ENCODE measurements at regions not wholly inside any gene's neighbourhood (a gene's known extent, or its start where the extent isn't known, plus 50 kb on each side); places are given as distances from the start of the nearest gene placed in this dataset.

GRCh38 chr17:73829676-73830280, 185.5 kb upstream of the SDK2 start:
- Histone ChIP-seq H3K9me2 (ENCODE audit: insufficient read depth) (no peaks in the 10 kb centered on the region), H3K4me1 (ENCODE audit: control insufficient read depth in 1 of 2, insufficient read depth in 2 of 2, low read length in 2 of 2) (no peaks in the 10 kb centered on the region), H3K36me3 (ENCODE audit: control insufficient read depth in 1 of 2, insufficient read depth in 2 of 2, low read length in 2 of 2) (no peaks in the 10 kb centered on the region), H3K9ac (ENCODE audit: low read length) (no peak overlapping the region), H3K27me3 (ENCODE audit: insufficient read depth, low read length) (peaks cover 19% of the 10 kb centered on the region), H2AFZ (ENCODE audit: low read depth, low read length, poor library complexity, severe bottlenecking) (no peak overlapping the region), H3K4me3 (replicated peaks in 1 of 2; ENCODE audit: low read depth in 1 of 2, low read length in 2 of 2) (no peak overlapping the region), H3K27ac (ENCODE audit: low read depth, low read length) (no peak overlapping the region), H3K4me2 (ENCODE audit: low read length) (no peak overlapping the region), H3K9me3 (ENCODE audit: control insufficient read depth in 1 of 2, insufficient read depth in 1 of 2, low read depth in 1 of 2, low read length in 2 of 2) (no peaks in the 10 kb centered on the region), H4K20me1 (ENCODE audit: insufficient read depth) (no peaks in the 10 kb centered on the region), H3K79me2 (ENCODE audit: insufficient read depth, low read length) (no peaks in the 10 kb centered on the region)
- intact Hi-C loops (cut with micrococcal nuclease): no loop called here
- BruUV-seq (replicated peaks): no TSS peak
- no peak for DNase-seq (ENCODE audit: low read depth, low spot score)
- ChIA-PET CTCF (no interaction called here), RAD21 (ENCODE audit: low non-redundant PET in 1 of 2, low total read pairs in 2 of 2, uncharacterized antibody in 2 of 2, unreplicated experiment in 2 of 2) (no interaction called here), POLR2A (no interaction called here)
- no peak for ATAC-seq
- TF ChIP-seq EZH2phosphoT487 (IDR thresholded peaks at IDR 0.05; ENCODE audit: borderline replicate concordance): no peak
- no peak for TF ChIP-seq ZFX (IDR thresholded peaks at IDR 0.05)
- no peak for TF ChIP-seq CTCF (IDR thresholded peaks at IDR 0.05 in 2 of 3, conservative IDR thresholded peaks at IDR 0.05 in 1 of 3; ENCODE audit: borderline replicate concordance in 1 of 3, insufficient read depth in 1 of 3, low read depth in 2 of 3, low read length in 2 of 3)
- TF ChIP-seq JUND (IDR thresholded peaks at IDR 0.05): no peak
- no peak for TF ChIP-seq SIN3A (IDR thresholded peaks at IDR 0.05; ENCODE audit: low read depth)

GRCh38 chr17:73831699-73832098, 187.5 kb upstream of the SDK2 start:
- ChIA-PET RAD21 (ENCODE audit: low non-redundant PET in 1 of 2, low total read pairs in 2 of 2, uncharacterized antibody in 2 of 2, unreplicated experiment in 2 of 2) (no interaction called here), CTCF (no interaction called here), POLR2A (no interaction called here)
- intact Hi-C loops (cut with micrococcal nuclease): no loop called here
- no peaks in the 10 kb centered on the region for H4K20me1 ChIP-seq (ENCODE audit: insufficient read depth)
- H3K79me2 ChIP-seq (ENCODE audit: insufficient read depth, low read length): no peaks in the 10 kb centered on the region
- DNase-seq (ENCODE audit: low read depth, low spot score) (no peak), ATAC-seq (no peak)
- H3K9me3 ChIP-seq (ENCODE audit: control insufficient read depth in 1 of 2, insufficient read depth in 1 of 2, low read depth in 1 of 2, low read length in 2 of 2): no peaks in the 10 kb centered on the region
- no peaks in the 10 kb centered on the region for H3K4me1 ChIP-seq (ENCODE audit: control insufficient read depth in 1 of 2, insufficient read depth in 2 of 2, low read length in 2 of 2)
- H3K36me3 ChIP-seq (ENCODE audit: control insufficient read depth in 1 of 2, insufficient read depth in 2 of 2, low read length in 2 of 2): no peaks in the 10 kb centered on the region
- H3K27me3 ChIP-seq (ENCODE audit: insufficient read depth, low read length): peaks cover 38% of the 10 kb centered on the region
- BruUV-seq (replicated peaks): no TSS peak
- TF ChIP-seq CTCF (IDR thresholded peaks at IDR 0.05 in 2 of 3, conservative IDR thresholded peaks at IDR 0.05 in 1 of 3; ENCODE audit: borderline replicate concordance in 1 of 3, insufficient read depth in 1 of 3, low read depth in 2 of 3, low read length in 2 of 3): no peak
- no peak for TF ChIP-seq SIN3A (IDR thresholded peaks at IDR 0.05; ENCODE audit: low read depth)
- TF ChIP-seq EGR1 (IDR thresholded peaks at IDR 0.05; ENCODE audit: low read depth): no peak
- no peak for TF ChIP-seq CEBPB (IDR thresholded peaks at IDR 0.05; ENCODE audit: low read depth)
- TF ChIP-seq EZH2phosphoT487 (IDR thresholded peaks at IDR 0.05; ENCODE audit: borderline replicate concordance): no peak
- TF ChIP-seq ZBTB33 (IDR thresholded peaks at IDR 0.05; ENCODE audit: extremely low read depth, insufficient replicate concordance, low read length): no peak
- H3K9ac ChIP-seq (ENCODE audit: low read length): no peak overlapping the region
- H3K4me3 ChIP-seq (replicated peaks in 1 of 2; ENCODE audit: low read depth in 1 of 2, low read length in 2 of 2): no peak overlapping the region
- H2AFZ ChIP-seq (ENCODE audit: low read depth, low read length, poor library complexity, severe bottlenecking): no peak overlapping the region
- H3K27ac ChIP-seq (ENCODE audit: low read depth, low read length): no peak overlapping the region
- H3K4me2 ChIP-seq (ENCODE audit: low read length): no peak overlapping the region
- H3K9me2 ChIP-seq (ENCODE audit: insufficient read depth): no peaks in the 10 kb centered on the region

Data from HCT116 (cell line).